ENCODE measurements at regions not wholly inside any gene's neighbourhood (a gene's known extent, or its start where the extent isn't known, plus 50 kb on each side); places are given as distances from the start of the nearest gene placed in this dataset.

- TF ChIP-seq POLR2A (IDR thresholded peaks at IDR 0.05; ENCODE audit: low read depth, low read length) (no peak), POLR2AphosphoS5 (IDR thresholded peaks at IDR 0.05; ENCODE audit: low read depth, low read length) (no peak)
Measured at GRCh38 chr1:30058970-30059369, 664.4 kb downstream of the MATN1 start.
